Heart left ventricle (tissue), 16 donors: ENCODE measurements at regions not wholly inside any gene's neighbourhood (a gene's known extent, or its start where the extent isn't known, plus 50 kb on each side); places are given as distances from the start of the nearest gene placed in this dataset.

ENCODE experiments used
- ATAC-seq, 4 donors: fragments of 200-7000 bp; cut with Tn5 transposase; one replicate each; pipeline ENCODE4 v1.9.1; 2020 to 2022; ENCODE audit warnings: moderate library complexity in 4 of 4, mild to moderate bottlenecking in 3 of 4, moderate number of reproducible peaks in 1 of 4
- DNase-seq, 5 donors: peaks; one replicate each; pipeline ENCODE4 v3.0.0-alpha.2; 2020
- H3K27ac ChIP-seq, 12 donors: fragments of 200-600 bp; sonication (generic) in 4 of 12; one replicate each; pipeline versions ENCODE4 v1.5.0 to v1.8.0; 2016 to 2022; ENCODE audit warnings: mild to moderate bottlenecking in 2 of 12
- H3K27me3 ChIP-seq, 9 donors: fragments of 200-600 bp; sonication (generic) in 2 of 9; one replicate each; pipeline versions ENCODE4 v1.5.1 to v1.8.0; 2016 to 2022; ENCODE audit warnings: mild to moderate bottlenecking in 3 of 9
- H3K36me3 ChIP-seq, 9 donors: fragments of 200-600 bp; sonication (generic) in 2 of 9; one replicate each; pipeline versions ENCODE4 v1.5.0 to v1.8.0; 2018 to 2022; ENCODE audit warnings: mild to moderate bottlenecking in 2 of 9
- H3K4me1 ChIP-seq, 12 donors: fragments of 200-600 bp; sonication (generic) in 4 of 12; one replicate each; pipeline versions ENCODE4 v1.5.0 to v1.8.0; 2016 to 2022; ENCODE audit warnings: mild to moderate bottlenecking in 3 of 12
- H3K4me3 ChIP-seq, 12 donors: fragments of 200-600 bp; sonication (generic) in 4 of 12; one replicate each; pipeline versions ENCODE4 v1.5.0 to v1.8.0; 2017 to 2022; ENCODE audit warnings: mild to moderate bottlenecking in 9 of 12, moderate library complexity in 4 of 12
- H3K9me3 ChIP-seq, 12 donors: fragments of 200-600 bp; sonication (generic) in 4 of 12; one replicate each; pipeline versions ENCODE4 v1.5.0 to v1.8.0; 2016 to 2022; ENCODE audit warnings: mild to moderate bottlenecking in 1 of 12
- CTCF ChIP-seq, 12 donors: fragments of 200-600 bp; sonication (generic) in 4 of 12; IDR thresholded peaks; one replicate each; pipeline versions ENCODE4 v1.5.0 to v1.8.0; 2018 to 2022; ENCODE audit warnings: antibody characterized with exemption in 12 of 12, mild to moderate bottlenecking in 5 of 12
- POLR2A ChIP-seq, 2 donors: fragments of 450-650 bp; IDR thresholded peaks; one replicate each; pipeline ENCODE4 v1.6.1; 2017; ENCODE audit warnings: antibody characterized with exemption in 2 of 2, mild to moderate bottlenecking in 2 of 2, moderate library complexity in 2 of 2
- WGBS, 4 donors: extraction: QIAGEN DNeasy Blood & Tissue Kit in 2 of 4; methylation state at CpG; one replicate each; pipeline versions ENCODE4 v1.1.5 to v1.1.7; 2013 to 2018; 5-methylcytosine and 5-hydroxymethylcytosine counted together
- intact Hi-C, 10 donors: fragments of 100-400 bp; cut with DNase I; formaldehyde crosslinking; loops; one replicate each; pipeline versions ENCODE4 v1.11.1 to v1.14.2; 2022
- donor health status: ischemic (EF 13 %, LVEDD 7.1; RV severe dilation, severe dysfunction).
- donor health status: healthy with polysubstance abuse.
- donor health status: DM: no; HTN: yes; CAD: no.
- donor health status: DM: no; HTN: no; CAD: no.
- donor health status: ischemic (EF 25% LVEDD 6.9; RV normal size, moderate dysfunction).
- donor health status: ischemic (EF 25% LVEDD 5.7; RV mildly dilated, moderate dysfunction).
- donor health status: healthy.
- donor health status: DM: yes; HTN: yes; CAD: no.
- donor health status: ischemic (EF 35%, LVEDD 5.7; RV mildly dilated, moderate dysfunction).
- donor health status: nonischemic (EF 11% LVEDD 7.7; RV severe dilation, severe dysfunction).
- donor health status: DM: yes; HTN: yes; CAD: no.
- donor health status: PGD.
- donor health status: ischemic (EF 29% LVEDD 5.4; RV normal size, mild dysfunction).
- donor health status: nonischemic (EF 23%, LVEDD 6.1; RV moderate dilation, normal function).

- intact Hi-C loops, result no loop called here
Observed at GRCh38 chr17:71799657-71800056, 321.2 kb upstream of the SOX9 start.

DNA sequence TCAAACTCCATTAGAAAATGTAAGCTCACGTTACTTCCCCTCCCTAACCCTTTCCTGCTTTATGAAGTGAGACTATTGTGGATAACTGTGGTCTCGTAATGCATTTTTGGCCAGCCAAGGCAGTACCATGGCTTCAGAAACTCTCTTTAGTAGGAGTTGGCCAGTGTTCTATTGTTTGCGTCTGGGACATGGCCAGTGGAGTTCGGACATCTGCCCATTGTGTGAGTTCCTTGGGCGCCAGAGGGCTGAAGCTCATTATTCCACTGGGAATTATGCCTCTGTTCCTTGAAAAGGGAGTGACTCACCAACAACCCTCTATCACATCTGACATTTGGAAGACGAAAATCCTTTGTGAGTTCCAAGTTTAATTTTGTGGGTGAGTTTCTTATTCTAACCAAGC is 319.5 kb upstream of the SOX9 start:
- Histone ChIP-seq H3K4me3 (no peak overlapping the region), H3K9me3 (no peaks in the 10 kb centered on the region), H3K27ac (no peak overlapping the region), H3K36me3 (no peaks in the 10 kb centered on the region), H3K4me1 (no peaks in the 10 kb centered on the region), H3K27me3 (peaks cover 0 to 5% (median 0%) of the 10 kb centered on the region in 9 donors)
- no peak for DNase-seq
- 55 to 73% (median 70%) methylated on average over 6 of the region's 6 CpGs for WGBS, 4 donors
- intact Hi-C loops, result no loop called here
- no peak for ATAC-seq
- no peak for TF ChIP-seq POLR2A (IDR thresholded peaks at IDR 0.05)
- TF ChIP-seq CTCF (IDR thresholded peaks at IDR 0.05), result no peak

More at GRCh38 chr17:71799657-71800056, 321.2 kb upstream of the SOX9 start:
- Histone ChIP-seq H3K4me1 (no peaks in the 10 kb centered on the region), H3K4me3 (no peak overlapping the region), H3K27ac (no peak overlapping the region), H3K9me3 (no peaks in the 10 kb centered on the region), H3K27me3 (peaks cover 0 to 5% (median 0%) of the 10 kb centered on the region in 9 donors), H3K36me3 (no peaks in the 10 kb centered on the region)
- WGBS, 4 donors, result 62 to 76% (median 73%) methylated on average over 3 of the region's 3 CpGs
- TF ChIP-seq CTCF (IDR thresholded peaks at IDR 0.05) (no peak), POLR2A (IDR thresholded peaks at IDR 0.05) (no peak)
- no peak for ATAC-seq
- DNase-seq, result no peak

DNA sequence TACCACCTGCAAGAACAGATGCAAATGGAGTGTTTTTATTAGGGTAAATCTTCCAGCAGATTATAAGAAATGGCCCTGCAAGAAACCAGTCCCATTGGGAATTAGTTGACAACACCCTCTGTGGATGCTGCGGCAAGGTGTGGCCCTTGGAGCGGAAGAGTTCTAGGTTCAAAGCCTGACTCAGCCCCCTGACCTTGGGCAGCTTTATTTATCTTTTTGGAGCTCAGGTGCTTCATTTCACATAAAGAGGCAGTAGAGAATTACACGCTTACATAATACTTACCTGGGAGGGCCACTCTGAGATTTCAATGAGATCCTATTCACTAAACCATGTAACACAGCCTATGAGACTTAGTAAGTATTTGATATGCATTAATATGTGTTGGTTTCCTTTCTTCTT is 318.2 kb upstream of the SOX9 start:
- TF ChIP-seq CTCF (IDR thresholded peaks at IDR 0.05) (no peak), POLR2A (IDR thresholded peaks at IDR 0.05) (no peak)
- intact Hi-C loops, result no loop called here
- 94 to 99% (median 96%) methylated on average over 3 of the region's 3 CpGs for WGBS, 4 donors
- no peak overlapping the region for H3K4me3 ChIP-seq
- no peak for DNase-seq
- peaks cover 0 to 5% (median 0%) of the 10 kb centered on the region in 9 donors for H3K27me3 ChIP-seq
- no peaks in the 10 kb centered on the region for H3K9me3 ChIP-seq
- no peaks in the 10 kb centered on the region for H3K36me3 ChIP-seq
- H3K27ac ChIP-seq, result no peak overlapping the region
- ATAC-seq, result no peak
- H3K4me1 ChIP-seq, result no peaks in the 10 kb centered on the region

GRCh38 chr17:71803656-71804284 is 317.1 kb upstream of the SOX9 start:
- Histone ChIP-seq H3K4me3 (no peak overlapping the region), H3K4me1 (no peaks in the 10 kb centered on the region), H3K27me3 (peaks cover 0 to 5% (median 0%) of the 10 kb centered on the region in 9 donors), H3K27ac (no peak overlapping the region), H3K9me3 (no peaks in the 10 kb centered on the region), H3K36me3 (no peaks in the 10 kb centered on the region)
- TF ChIP-seq CTCF (IDR thresholded peaks at IDR 0.05) (no peak), POLR2A (IDR thresholded peaks at IDR 0.05) (no peak)
- no peak for ATAC-seq
- WGBS, 4 donors, result 92 to 98% (median 97%) methylated on average over 1 of the region's 1 CpG
- DNase-seq, result no peak
- intact Hi-C loops, result no loop called here
